Bronchial epithelial cell (primary cell): ENCODE measurements at regions not wholly inside any gene's neighbourhood (a gene's known extent, or its start where the extent isn't known, plus 50 kb on each side); places are given as distances from the start of the nearest gene placed in this dataset.
A peak's percentile ranks its signal among the peaks of the same experiment; 100 is the strongest.

Experiments
- DNase-seq: peaks from one replicate; pipeline ENCODE4 v3.0.0-alpha.2; 2010; ENCODE audit warnings: low read depth
- FAIRE-seq: peaks from 2 replicates; lab custom pipeline; 2011; peaks lifted over from hg19 to GRCh38; lab: Jason Lieb, UNC
- H3K27me3 ChIP-seq: 2 replicates; pipeline ENCODE4 v1.5.1; 2011; ENCODE audit warnings: low read length; ENCODE audit not compliant: control insufficient read depth, insufficient read depth
- H3K36me3 ChIP-seq: 2 replicates; pipeline ENCODE4 v1.5.1; 2011; ENCODE audit warnings: low read length; ENCODE audit not compliant: control insufficient read depth, insufficient read depth
- H3K4me3 ChIP-seq: 2 replicates; pipeline ENCODE4 v1.5.1; 2011; ENCODE audit warnings: mild to moderate bottlenecking, low read depth, low read length, control low read depth
- TF ChIP-seq, protein P1 (sequence below): IDR thresholded peaks from 2 replicates; pipeline ENCODE4 v1.5.1; 2011; ENCODE audit warnings: mild to moderate bottlenecking, moderate library complexity, low read length, control low read depth, inconsistent platforms; ENCODE audit not compliant: insufficient read depth, severe bottlenecking

DNA sequence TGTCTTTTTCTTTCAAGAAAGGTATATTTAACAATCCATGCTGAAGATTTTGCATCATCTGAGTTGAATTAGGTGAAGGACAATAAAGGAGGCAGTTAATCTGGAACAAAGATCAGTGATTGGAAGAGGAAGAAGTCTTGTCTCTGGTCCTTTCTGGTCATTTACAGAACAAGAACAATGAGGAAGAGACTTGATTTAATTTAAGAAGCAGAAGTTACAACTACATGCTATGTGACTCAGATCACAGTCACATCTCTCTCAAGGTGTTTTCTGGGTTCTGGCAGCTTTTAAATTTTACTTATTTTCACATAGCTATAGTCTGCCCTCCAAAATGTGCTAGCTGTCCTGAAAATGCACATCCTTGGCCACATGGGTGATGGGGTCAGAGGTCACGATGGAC is 53.5 kb upstream of the DEK start:
- no peaks in the 10 kb centered on the region for H3K36me3 ChIP-seq
- no peaks in the 10 kb centered on the region for H3K27me3 ChIP-seq
- peak; percentile 39 for DNase-seq
- TF ChIP-seq, protein P1, sequence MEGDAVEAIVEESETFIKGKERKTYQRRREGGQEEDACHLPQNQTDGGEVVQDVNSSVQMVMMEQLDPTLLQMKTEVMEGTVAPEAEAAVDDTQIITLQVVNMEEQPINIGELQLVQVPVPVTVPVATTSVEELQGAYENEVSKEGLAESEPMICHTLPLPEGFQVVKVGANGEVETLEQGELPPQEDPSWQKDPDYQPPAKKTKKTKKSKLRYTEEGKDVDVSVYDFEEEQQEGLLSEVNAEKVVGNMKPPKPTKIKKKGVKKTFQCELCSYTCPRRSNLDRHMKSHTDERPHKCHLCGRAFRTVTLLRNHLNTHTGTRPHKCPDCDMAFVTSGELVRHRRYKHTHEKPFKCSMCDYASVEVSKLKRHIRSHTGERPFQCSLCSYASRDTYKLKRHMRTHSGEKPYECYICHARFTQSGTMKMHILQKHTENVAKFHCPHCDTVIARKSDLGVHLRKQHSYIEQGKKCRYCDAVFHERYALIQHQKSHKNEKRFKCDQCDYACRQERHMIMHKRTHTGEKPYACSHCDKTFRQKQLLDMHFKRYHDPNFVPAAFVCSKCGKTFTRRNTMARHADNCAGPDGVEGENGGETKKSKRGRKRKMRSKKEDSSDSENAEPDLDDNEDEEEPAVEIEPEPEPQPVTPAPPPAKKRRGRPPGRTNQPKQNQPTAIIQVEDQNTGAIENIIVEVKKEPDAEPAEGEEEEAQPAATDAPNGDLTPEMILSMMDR: no peak
- no peak overlapping the region for H3K4me3 ChIP-seq
- no peak for FAIRE-seq

DNA sequence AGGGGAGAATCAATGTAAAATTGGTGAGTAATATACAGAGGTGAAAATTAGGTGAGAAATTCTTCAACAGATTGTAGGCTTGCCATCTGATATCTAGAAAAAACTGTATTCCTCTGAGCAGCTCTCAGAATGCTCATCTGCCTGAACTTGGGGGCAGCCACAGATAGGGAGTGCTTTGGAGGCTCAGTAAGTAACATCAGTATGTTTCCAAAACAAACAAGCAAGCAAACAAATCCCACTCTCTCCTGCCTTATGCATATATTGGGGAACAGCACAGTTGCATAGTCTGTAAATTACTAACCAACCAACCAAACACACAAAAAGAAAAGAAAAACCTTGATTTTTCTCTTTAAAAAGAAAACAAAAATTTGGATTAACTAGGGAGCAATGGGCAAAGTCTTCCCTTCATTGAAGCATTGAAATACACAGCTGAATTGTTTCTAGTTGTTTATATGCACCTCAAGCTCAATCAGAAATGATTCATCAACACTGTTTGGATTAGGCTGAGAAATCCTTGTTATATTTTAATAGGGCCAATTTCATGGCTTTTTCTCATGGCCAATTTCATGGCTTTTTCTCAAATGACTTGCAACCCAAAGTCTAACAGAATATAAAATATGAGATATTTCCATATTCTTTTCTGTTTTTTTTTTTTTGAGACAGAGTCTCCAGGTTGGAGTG is 50.1 kb upstream of the DEK start:
- no peak for FAIRE-seq
- TF ChIP-seq, protein P1: no peak
- Histone ChIP-seq H3K27me3 (no peaks in the 10 kb centered on the region), H3K4me3 (no peak overlapping the region), H3K36me3 (no peaks in the 10 kb centered on the region)
- no peak for DNase-seq
